Stimulated activated CD4-positive, alpha-beta T cell treated with anti-CD3 and anti-CD28 coated beads, Interleukin-12 subunit alpha, Interleukin-12 subunit beta, amount 100 ng/mL, for 4 hours (primary cell): ENCODE measurements at regions not wholly inside any gene's neighbourhood (a gene's known extent, or its start where the extent isn't known, plus 50 kb on each side); places are given as distances from the start of the nearest gene placed in this dataset.

Experiments used
- DNase-seq: peaks from one replicate; pipeline ENCODE4 v3.0.0-alpha.2; 2020

DNA sequence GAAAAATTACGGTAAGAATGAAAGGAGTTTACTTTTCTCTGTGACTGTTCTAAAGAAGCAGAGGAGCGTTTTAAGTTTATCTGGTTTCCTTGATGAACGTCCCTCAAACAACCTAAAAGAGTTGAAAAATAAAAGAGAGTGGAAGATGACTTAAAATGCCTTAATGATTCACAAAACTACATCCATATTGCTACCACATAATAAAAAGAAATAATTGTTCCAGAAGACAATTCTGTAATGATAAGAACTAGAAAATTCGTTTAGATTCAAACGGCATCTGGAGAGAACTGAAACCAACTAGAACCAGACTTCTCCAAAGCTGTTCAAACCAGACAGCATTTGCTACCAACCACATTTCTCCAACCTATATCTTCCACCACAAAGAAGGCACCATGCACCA is 68.1 kb downstream of the TEKT4 start:
- no peak for DNase-seq

- no peak for DNase-seq
These were observed 76.1 kb downstream of the TEKT4 start for GRCh38 chr2:94947097-94948016.

DNA sequence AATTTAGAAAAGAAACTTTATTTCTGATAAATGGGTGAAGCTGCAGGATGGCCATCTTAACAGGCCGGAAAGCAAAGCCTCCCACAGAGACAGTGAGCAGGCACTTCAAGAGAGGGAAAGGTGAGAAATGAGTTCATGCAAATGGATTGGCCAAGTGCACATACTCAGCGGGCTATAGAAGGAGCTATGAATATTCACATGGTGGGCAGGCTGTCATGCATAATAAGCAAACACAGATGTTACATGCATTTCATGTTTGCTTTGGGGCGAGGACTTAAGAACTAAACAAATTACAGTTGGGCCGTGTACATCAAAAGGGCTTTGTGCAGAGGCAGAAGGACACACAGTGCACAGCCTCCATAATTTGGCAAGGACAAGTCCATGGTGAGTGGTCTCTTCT is 69.8 kb upstream of the MAL start:
- DNase-seq = no peak

GRCh38 chr2:94956797-94957391 is 68.6 kb upstream of the MAL start:
- peak; percentile 31 for DNase-seq

DNA sequence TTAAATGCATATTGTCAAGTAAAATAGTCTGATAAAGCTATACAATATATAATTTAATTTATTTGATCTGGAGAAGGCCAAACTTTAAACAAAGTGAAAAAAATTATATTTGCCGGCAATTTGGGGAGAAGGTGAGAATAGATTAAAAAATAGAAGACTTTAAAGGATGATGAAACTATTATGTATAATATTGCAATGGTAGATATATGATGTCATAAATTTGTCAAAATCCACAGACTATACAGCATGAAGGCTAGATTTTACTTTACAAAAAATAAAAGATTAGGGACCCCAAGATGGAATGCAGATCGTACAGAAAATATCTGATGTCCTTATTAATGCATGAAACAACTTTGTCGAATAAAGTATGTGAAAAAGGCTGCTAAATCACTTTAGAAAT is 67.3 kb upstream of the MAL start:
- no peak for DNase-seq

- no peak for DNase-seq
These were observed 65.2 kb upstream of the MAL start for GRCh38 chr2:94960266-94960665.

- DNase-seq = no peak
These were observed 64.8 kb upstream of the MAL start for GRCh38 chr2:94960751-94961150.

- DNase-seq = no peak
These were observed 61.3 kb upstream of the MAL start for GRCh38 chr2:94964193-94964592.

GRCh38 chr2:94966689-94967088 is 58.8 kb upstream of the MAL start:
- DNase-seq = no peak

DNA sequence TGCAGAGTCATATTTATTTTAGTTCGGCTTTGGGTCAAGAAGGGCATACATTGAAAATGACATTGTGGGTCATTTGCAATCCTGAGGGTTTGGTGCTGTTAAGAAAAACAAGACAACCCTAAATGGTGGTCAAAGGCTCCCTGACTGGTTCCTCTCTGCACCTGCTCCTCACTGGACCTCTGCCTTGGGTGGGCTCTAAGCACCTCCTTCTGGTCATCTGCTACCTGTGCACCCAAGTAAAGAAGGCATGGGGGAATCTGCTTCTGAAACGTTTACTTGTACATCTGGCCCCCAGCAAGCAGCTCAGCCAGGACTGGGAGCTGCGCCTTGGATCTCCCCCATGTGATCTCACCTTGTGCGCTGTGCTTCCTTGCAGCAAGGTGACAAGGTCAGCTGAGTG is 55.2 kb upstream of the MAL start:
- no peak for DNase-seq
